Heart left ventricle (tissue), 16 donors: ENCODE measurements at regions not wholly inside any gene's neighbourhood (a gene's known extent, or its start where the extent isn't known, plus 50 kb on each side); places are given as distances from the start of the nearest gene placed in this dataset.

Experiments used
- ATAC-seq, 4 donors: fragments of 200-7000 bp; cut with Tn5 transposase; one replicate each; pipeline ENCODE4 v1.9.1; 2020 to 2022; ENCODE audit warnings: moderate library complexity in 4 of 4, mild to moderate bottlenecking in 3 of 4, moderate number of reproducible peaks in 1 of 4
- DNase-seq, 5 donors: peaks; one replicate each; pipeline ENCODE4 v3.0.0-alpha.2; 2020
- H3K27ac ChIP-seq, 12 donors: fragments of 200-600 bp; sonication (generic) in 4 of 12; one replicate each; pipeline versions ENCODE4 v1.5.0 to v1.8.0; 2016 to 2022; ENCODE audit warnings: mild to moderate bottlenecking in 2 of 12
- H3K27me3 ChIP-seq, 9 donors: fragments of 200-600 bp; sonication (generic) in 2 of 9; one replicate each; pipeline versions ENCODE4 v1.5.1 to v1.8.0; 2016 to 2022; ENCODE audit warnings: mild to moderate bottlenecking in 3 of 9
- H3K36me3 ChIP-seq, 9 donors: fragments of 200-600 bp; sonication (generic) in 2 of 9; one replicate each; pipeline versions ENCODE4 v1.5.0 to v1.8.0; 2018 to 2022; ENCODE audit warnings: mild to moderate bottlenecking in 2 of 9
- H3K4me1 ChIP-seq, 12 donors: fragments of 200-600 bp; sonication (generic) in 4 of 12; one replicate each; pipeline versions ENCODE4 v1.5.0 to v1.8.0; 2016 to 2022; ENCODE audit warnings: mild to moderate bottlenecking in 3 of 12
- H3K4me3 ChIP-seq, 12 donors: fragments of 200-600 bp; sonication (generic) in 4 of 12; one replicate each; pipeline versions ENCODE4 v1.5.0 to v1.8.0; 2017 to 2022; ENCODE audit warnings: mild to moderate bottlenecking in 9 of 12, moderate library complexity in 4 of 12
- H3K9me3 ChIP-seq, 12 donors: fragments of 200-600 bp; sonication (generic) in 4 of 12; one replicate each; pipeline versions ENCODE4 v1.5.0 to v1.8.0; 2016 to 2022; ENCODE audit warnings: mild to moderate bottlenecking in 1 of 12
- CTCF ChIP-seq, 12 donors: fragments of 200-600 bp; sonication (generic) in 4 of 12; IDR thresholded peaks; one replicate each; pipeline versions ENCODE4 v1.5.0 to v1.8.0; 2018 to 2022; ENCODE audit warnings: antibody characterized with exemption in 12 of 12, mild to moderate bottlenecking in 5 of 12
- POLR2A ChIP-seq, 2 donors: fragments of 450-650 bp; IDR thresholded peaks; one replicate each; pipeline ENCODE4 v1.6.1; 2017; ENCODE audit warnings: antibody characterized with exemption in 2 of 2, mild to moderate bottlenecking in 2 of 2, moderate library complexity in 2 of 2
- WGBS, 4 donors: extraction: QIAGEN DNeasy Blood & Tissue Kit in 2 of 4; methylation state at CpG; one replicate each; pipeline versions ENCODE4 v1.1.5 to v1.1.7; 2013 to 2018; 5-methylcytosine and 5-hydroxymethylcytosine counted together
- intact Hi-C, 10 donors: fragments of 100-400 bp; cut with DNase I; formaldehyde crosslinking; loops; one replicate each; pipeline versions ENCODE4 v1.11.1 to v1.14.2; 2022
- donor health status: ischemic (EF 13 %, LVEDD 7.1; RV severe dilation, severe dysfunction).
- donor health status: healthy with polysubstance abuse.
- donor health status: DM: no; HTN: yes; CAD: no.
- donor health status: DM: no; HTN: no; CAD: no.
- donor health status: ischemic (EF 25% LVEDD 6.9; RV normal size, moderate dysfunction).
- donor health status: ischemic (EF 25% LVEDD 5.7; RV mildly dilated, moderate dysfunction).
- donor health status: healthy.
- donor health status: DM: yes; HTN: yes; CAD: no.
- donor health status: ischemic (EF 35%, LVEDD 5.7; RV mildly dilated, moderate dysfunction).
- donor health status: nonischemic (EF 11% LVEDD 7.7; RV severe dilation, severe dysfunction).
- donor health status: DM: yes; HTN: yes; CAD: no.
- donor health status: PGD.
- donor health status: ischemic (EF 29% LVEDD 5.4; RV normal size, mild dysfunction).
- donor health status: nonischemic (EF 23%, LVEDD 6.1; RV moderate dilation, normal function).

- ATAC-seq (peak in 1 of 4 donors; percentile 88), DNase-seq (peak in 2 of 5 donors; percentile 22 to 28)
- intact Hi-C loops: no loop called here
- no peak overlapping the region for H3K27ac ChIP-seq
- TF ChIP-seq POLR2A (IDR thresholded peaks at IDR 0.05): no peak
- TF ChIP-seq CTCF (IDR thresholded peaks at IDR 0.05): no peak
- H3K27me3 ChIP-seq: no peaks in the 10 kb centered on the region
- H3K4me3 ChIP-seq: no peak overlapping the region
- H3K9me3 ChIP-seq: no peaks in the 10 kb centered on the region
- no peaks in the 10 kb centered on the region for H3K36me3 ChIP-seq
- no peaks in the 10 kb centered on the region for H3K4me1 ChIP-seq
These were observed 270.8 kb upstream of the POM121L12 start for GRCh38 chr7:52764492-52765169.

GRCh38 chr7:52758356-52758755 is 277.1 kb upstream of the POM121L12 start:
- H3K4me1 ChIP-seq: no peaks in the 10 kb centered on the region
- no peaks in the 10 kb centered on the region for H3K36me3 ChIP-seq
- H3K9me3 ChIP-seq: no peaks in the 10 kb centered on the region
- TF ChIP-seq POLR2A (IDR thresholded peaks at IDR 0.05) (no peak), CTCF (IDR thresholded peaks at IDR 0.05) (no peak)
- no peak overlapping the region for H3K4me3 ChIP-seq
- no peak overlapping the region for H3K27ac ChIP-seq
- 44 to 67% (median 51%) methylated on average over 1 of the region's 1 CpG for WGBS, 4 donors
- no peaks in the 10 kb centered on the region for H3K27me3 ChIP-seq
- ATAC-seq (peak in 3 of 4 donors; percentile 37 to 90 (median 66)), DNase-seq (peak in 4 of 5 donors; percentile 7 to 27 (median 22))
- intact Hi-C loops: no loop called here

DNA sequence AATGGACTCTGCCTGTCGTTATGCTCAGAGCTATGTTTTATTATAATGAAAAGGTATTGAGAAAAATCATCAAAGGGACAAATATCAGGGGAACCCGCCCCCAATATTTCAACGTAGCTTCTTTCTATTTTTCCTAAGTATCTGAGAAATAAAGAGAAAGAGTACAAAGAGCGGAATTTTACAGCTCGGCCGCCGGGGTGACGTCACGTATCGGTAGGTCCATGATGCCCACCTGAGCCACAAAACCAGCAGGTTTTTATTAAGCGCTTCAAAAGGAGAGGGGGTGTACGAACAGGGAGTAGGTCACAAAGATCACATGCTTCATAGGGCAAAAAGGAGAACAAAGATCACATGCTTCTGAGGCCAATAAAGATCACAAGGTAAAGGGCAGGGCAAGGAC is 281.6 kb upstream of the POM121L12 start:
- H3K27me3 ChIP-seq: no peaks in the 10 kb centered on the region
- TF ChIP-seq CTCF (IDR thresholded peaks at IDR 0.05): no peak
- TF ChIP-seq POLR2A (IDR thresholded peaks at IDR 0.05): no peak
- H3K9me3 ChIP-seq: peaks cover 0 to under 1% (median 0%) of the 10 kb centered on the region in 12 donors
- intact Hi-C loops: no loop called here
- no peak for ATAC-seq
- 85 to 93% (median 90%) methylated on average over 12 of the region's 12 CpGs for WGBS, 4 donors
- H3K27ac ChIP-seq: no peak overlapping the region
- H3K4me3 ChIP-seq: no peak overlapping the region
- H3K36me3 ChIP-seq: no peaks in the 10 kb centered on the region
- H3K4me1 ChIP-seq: no peaks in the 10 kb centered on the region
- DNase-seq: no peak

DNA sequence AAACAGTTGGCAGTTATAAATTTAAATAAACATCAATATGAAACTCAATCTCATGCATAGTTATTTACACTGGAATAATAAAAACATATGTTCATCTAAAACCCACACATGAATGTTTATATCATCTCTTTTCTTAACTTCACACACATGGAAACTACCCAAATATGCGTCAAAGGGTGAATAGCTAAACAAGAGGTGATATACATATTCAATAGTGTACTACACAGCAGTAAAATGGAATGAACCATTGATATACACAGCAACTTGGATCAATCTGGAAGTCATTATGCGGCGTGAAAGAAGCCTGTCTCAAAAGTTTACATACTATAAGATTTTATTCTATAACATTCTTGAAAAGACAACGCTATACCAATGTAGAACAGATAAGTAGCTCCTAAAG is 282.5 kb upstream of the POM121L12 start:
- Histone ChIP-seq H3K4me1 (no peaks in the 10 kb centered on the region), H3K4me3 (no peak overlapping the region), H3K27me3 (no peaks in the 10 kb centered on the region), H3K9me3 (peaks cover 0 to 5% (median 0%) of the 10 kb centered on the region in 12 donors), H3K27ac (no peak overlapping the region), H3K36me3 (no peaks in the 10 kb centered on the region)
- intact Hi-C loops: no loop called here
- DNase-seq: no peak
- WGBS, 4 donors: 89 to 93% (median 91%) methylated on average over 4 of the region's 4 CpGs
- ATAC-seq: no peak
- TF ChIP-seq CTCF (IDR thresholded peaks at IDR 0.05): no peak
- TF ChIP-seq POLR2A (IDR thresholded peaks at IDR 0.05): no peak
